ENCODE measurements at regions not wholly inside any gene's neighbourhood (a gene's known extent, or its start where the extent isn't known, plus 50 kb on each side); places are given as distances from the start of the nearest gene placed in this dataset.

DNA sequence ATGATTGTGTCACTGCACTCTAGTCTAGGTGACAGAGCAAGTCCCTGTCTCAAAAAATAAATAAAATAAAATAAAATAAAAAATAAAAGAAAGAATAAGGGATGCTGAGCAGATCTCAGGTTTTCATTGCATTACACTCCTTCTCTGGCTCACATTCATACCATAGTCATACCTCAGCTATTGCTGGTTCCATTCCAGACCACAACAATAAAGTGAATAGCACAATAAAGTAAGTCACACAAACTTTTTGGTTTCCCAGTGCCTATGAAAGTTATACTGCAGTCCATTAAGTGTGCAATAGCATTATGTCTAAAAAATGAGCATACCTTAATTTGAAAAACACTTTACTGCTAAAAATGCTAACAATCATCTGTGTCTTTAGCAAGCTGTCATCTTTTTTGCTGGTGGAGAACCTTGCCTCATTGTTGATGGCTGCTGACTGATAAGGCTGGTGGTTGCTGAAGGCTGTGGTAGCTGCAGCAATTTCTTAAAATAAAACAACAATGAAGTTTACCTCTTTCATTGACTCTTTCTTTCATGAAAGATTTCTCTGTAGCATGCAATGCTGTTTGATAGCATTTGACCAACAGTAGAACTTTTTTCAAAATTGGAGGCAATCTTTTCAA lies 415.7 kb downstream of the ZNF608 start:
- no peak overlapping the region for H2BK5ac ChIP-seq (ENCODE audit: low read depth, low read length)
- H3K9me3 ChIP-seq (ENCODE audit: insufficient read depth in 2 of 2, low read depth in 1 of 2, low read length in 1 of 2) = peaks cover 3 to 4% of the 10 kb centered on the region in 2 experiments; a peak in 1 of 4 replicates
- no peak overlapping the region for H2AK5ac ChIP-seq (ENCODE audit: low read depth, low read length)
- TF ChIP-seq RAD21 (IDR thresholded peaks at IDR 0.05 in 1 of 2, conservative IDR thresholded peaks at IDR 0.05 in 1 of 2; ENCODE audit: low read depth in 2 of 2, low read length in 2 of 2) = no peak
- no peak for TF ChIP-seq TAF1 (IDR thresholded peaks at IDR 0.05; ENCODE audit: low read depth, low read length)
- TF ChIP-seq NANOG (IDR thresholded peaks at IDR 0.05; ENCODE audit: insufficient read depth, low read depth, low read length, poor library complexity, severe bottlenecking) = no peak
- TF ChIP-seq TCF12 (IDR thresholded peaks at IDR 0.05; ENCODE audit: low read depth, low read length) = no peak
- no peaks in the 10 kb centered on the region for H3K79me1 ChIP-seq (ENCODE audit: low read depth, low read length)
- H3K14ac ChIP-seq (ENCODE audit: insufficient read length) = no peak overlapping the region
- DNase-seq (ENCODE audit: low read depth in 1 of 2, low spot score in 2 of 2) (no peak), FAIRE-seq (no peak)
- ChIA-PET POLR2A (ENCODE audit: partially characterized antibody) (no interaction called here), CTCF (ENCODE audit: partially characterized antibody) (no interaction called here)
- no peak overlapping the region for H3K4me3 ChIP-seq (ENCODE audit: extremely low read depth in 1 of 4, insufficient read depth in 2 of 4, low read depth in 3 of 4, low read length in 4 of 4)
- H3K56ac ChIP-seq (replicated peaks; ENCODE audit: insufficient read length, low read depth, low read length) = no peak overlapping the region
- no peak overlapping the region for H2AFZ ChIP-seq (ENCODE audit: low read length)
- no peak overlapping the region for H3K18ac ChIP-seq (ENCODE audit: extremely low read depth, low read length)
- H3K27me3 ChIP-seq (replicated peaks in 1 of 4; ENCODE audit: control insufficient read depth in 3 of 4, extremely low read depth in 1 of 4, insufficient read depth in 3 of 4, low read length in 3 of 4) = no peaks in the 10 kb centered on the region
- no peaks in the 10 kb centered on the region for H3K36me3 ChIP-seq (ENCODE audit: control insufficient read depth in 2 of 4, insufficient read depth in 4 of 4, low read length in 3 of 4)
- no peak overlapping the region for H4K91ac ChIP-seq (replicated peaks; ENCODE audit: insufficient read length, low read length)
- H3K4ac ChIP-seq (replicated peaks; ENCODE audit: insufficient read length, low read depth, low read length) = no peak overlapping the region
- no peaks in the 10 kb centered on the region for H4K20me1 ChIP-seq (replicated peaks in 1 of 2; ENCODE audit: control insufficient read depth in 1 of 2, insufficient read depth in 2 of 2, low read length in 2 of 2)
- no peak overlapping the region for H4K8ac ChIP-seq (ENCODE audit: extremely low read depth, insufficient read depth, low read length)
- H3K4me1 ChIP-seq (replicated peaks in 1 of 4; ENCODE audit: control insufficient read depth in 3 of 4, insufficient read depth in 4 of 4, low read length in 3 of 4) = no peaks in the 10 kb centered on the region
- H3K23me2 ChIP-seq (ENCODE audit: low read depth, low read length) = no peaks in the 10 kb centered on the region
- no peak overlapping the region for H3K4me2 ChIP-seq (ENCODE audit: insufficient read depth in 1 of 2, low read depth in 2 of 2, low read length in 2 of 2)
- no peak overlapping the region for H2BK20ac ChIP-seq (ENCODE audit: low read length)
- H3K23ac ChIP-seq (ENCODE audit: insufficient read length) = no peak overlapping the region
- no peaks in the 10 kb centered on the region for H3K79me2 ChIP-seq (ENCODE audit: control insufficient read depth in 1 of 2, insufficient read depth in 2 of 2, low read length in 2 of 2)
- no peak overlapping the region for H3K9ac ChIP-seq (replicated peaks in 1 of 4; ENCODE audit: extremely low read depth in 1 of 4, low read depth in 3 of 4, low read length in 3 of 4)
- no peak overlapping the region for H2BK12ac ChIP-seq (ENCODE audit: low read depth, low read length)
- no peak overlapping the region for H4K5ac ChIP-seq (ENCODE audit: insufficient read length, low read depth, low read length)
- no peak overlapping the region for H2BK15ac ChIP-seq (ENCODE audit: low read length)
- H3K27ac ChIP-seq (ENCODE audit: low read depth, low read length) = no peak overlapping the region
- H2BK120ac ChIP-seq (replicated peaks; ENCODE audit: low read depth, low read length) = no peak overlapping the region

Measured in H1 (cell line).